ENCODE measurements at regions not wholly inside any gene's neighbourhood (a gene's known extent, or its start where the extent isn't known, plus 50 kb on each side); places are given as distances from the start of the nearest gene placed in this dataset.

DNA sequence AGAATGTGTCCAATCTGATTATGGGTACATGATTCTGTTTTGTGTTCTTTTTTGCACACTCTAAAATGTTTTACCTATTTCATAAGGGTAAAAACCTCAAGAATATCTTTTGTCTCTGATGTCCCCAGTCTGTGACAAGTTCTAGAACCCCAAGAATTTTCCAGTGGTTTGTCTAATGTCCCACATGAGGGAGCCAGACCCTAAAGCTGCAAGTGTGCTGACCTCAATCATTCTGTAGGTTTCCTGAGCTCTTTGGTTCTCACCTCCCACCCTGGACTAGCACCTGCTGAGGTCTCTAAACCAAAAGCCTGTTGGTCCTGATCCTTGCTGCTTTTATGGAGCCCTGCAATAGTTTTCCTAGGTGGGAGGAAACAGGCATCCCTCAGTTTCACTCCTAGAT, 149.8 kb upstream of the MPPED2 start:
- TF ChIP-seq POLR2A (IDR thresholded peaks at IDR 0.05) (no peak), CTCF (IDR thresholded peaks at IDR 0.05) (no peak), POLR2AphosphoS5 (IDR thresholded peaks at IDR 0.05) (no peak), EP300 (IDR thresholded peaks at IDR 0.05) (no peak)
